RPMI8226 (cell line): ENCODE measurements at regions not wholly inside any gene's neighbourhood (a gene's known extent, or its start where the extent isn't known, plus 50 kb on each side); places are given as distances from the start of the nearest gene placed in this dataset.

Experiments used
- DNase-seq: peaks from one replicate; pipeline ENCODE4 v3.0.0-alpha.2; 2015

DNA sequence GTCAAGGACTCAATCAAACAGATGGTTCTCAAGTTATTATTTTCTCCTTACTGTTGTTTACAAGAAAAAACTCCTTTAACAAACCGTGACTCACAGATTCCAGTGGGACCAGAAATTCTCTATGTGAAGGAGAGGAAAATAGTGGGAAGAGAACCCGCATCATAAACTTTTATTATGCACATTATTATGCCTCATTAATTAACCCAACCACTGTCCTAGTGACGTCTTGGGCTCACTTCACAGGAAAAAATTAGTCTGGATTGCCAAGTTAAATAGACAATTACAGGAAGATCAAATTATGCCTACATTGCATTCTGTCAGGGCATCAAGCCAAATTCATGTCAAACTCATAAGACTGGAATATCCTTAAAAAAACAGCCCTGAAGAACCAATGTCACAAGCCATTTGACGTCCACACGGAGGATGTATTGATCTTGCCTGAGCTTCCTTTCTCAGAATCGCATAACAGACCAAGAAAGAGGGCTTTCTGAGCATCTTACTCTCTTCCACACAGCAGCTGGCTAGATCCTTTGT lies 347.8 kb downstream of the DUSP10 start:
- no peak for DNase-seq

GRCh38 chr1:221396526-221396925 lies 345.4 kb downstream of the DUSP10 start:
- DNase-seq: no peak

DNA sequence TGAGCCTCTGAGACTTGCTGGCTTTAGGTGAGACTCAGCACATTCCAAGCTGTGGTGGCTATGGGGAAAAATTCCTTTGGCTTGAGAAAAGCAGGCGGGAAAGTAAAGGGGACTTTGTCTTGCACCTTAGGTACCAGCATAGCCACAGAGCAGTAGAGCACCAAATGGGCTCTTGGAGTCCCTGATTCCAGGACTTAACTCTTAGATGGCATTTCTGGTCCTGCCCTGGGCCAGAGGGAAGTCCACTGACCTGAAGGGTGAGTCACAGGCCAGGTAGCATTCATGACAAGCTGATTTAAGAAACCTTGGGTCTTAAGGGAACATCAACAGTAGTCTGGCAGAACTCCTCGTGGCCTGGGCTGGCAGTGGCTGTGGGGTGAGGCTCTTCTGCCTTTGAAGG lies 344.7 kb downstream of the DUSP10 start:
- no peak for DNase-seq

- no peak for DNase-seq
These were observed 344.3 kb downstream of the DUSP10 start for GRCh38 chr1:221397606-221398005.

DNA sequence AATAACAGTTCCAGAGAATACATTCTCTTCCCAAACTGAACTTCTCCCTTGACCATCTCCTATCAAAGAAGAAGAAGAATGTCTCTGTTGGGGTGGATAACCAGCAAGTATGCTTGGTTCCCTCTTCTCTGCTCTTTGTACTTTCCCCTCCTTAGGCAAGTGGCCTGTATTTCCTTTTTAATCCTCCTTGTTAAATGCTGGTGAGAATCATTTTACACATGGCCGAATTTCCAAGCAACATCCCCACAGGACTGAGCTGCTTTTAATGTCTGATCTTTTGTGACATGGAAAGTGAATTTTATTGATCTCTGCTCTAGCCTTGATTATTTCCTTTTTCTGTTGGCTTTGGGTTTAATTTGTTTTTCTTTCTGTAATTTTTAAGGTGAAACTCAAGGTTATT lies 336.7 kb downstream of the DUSP10 start:
- no peak for DNase-seq

- no peak for DNase-seq
These were observed 333.6 kb downstream of the DUSP10 start for GRCh38 chr1:221408117-221408803.

- DNase-seq: no peak
These were observed 330.6 kb downstream of the DUSP10 start for GRCh38 chr1:221411283-221411682.

DNA sequence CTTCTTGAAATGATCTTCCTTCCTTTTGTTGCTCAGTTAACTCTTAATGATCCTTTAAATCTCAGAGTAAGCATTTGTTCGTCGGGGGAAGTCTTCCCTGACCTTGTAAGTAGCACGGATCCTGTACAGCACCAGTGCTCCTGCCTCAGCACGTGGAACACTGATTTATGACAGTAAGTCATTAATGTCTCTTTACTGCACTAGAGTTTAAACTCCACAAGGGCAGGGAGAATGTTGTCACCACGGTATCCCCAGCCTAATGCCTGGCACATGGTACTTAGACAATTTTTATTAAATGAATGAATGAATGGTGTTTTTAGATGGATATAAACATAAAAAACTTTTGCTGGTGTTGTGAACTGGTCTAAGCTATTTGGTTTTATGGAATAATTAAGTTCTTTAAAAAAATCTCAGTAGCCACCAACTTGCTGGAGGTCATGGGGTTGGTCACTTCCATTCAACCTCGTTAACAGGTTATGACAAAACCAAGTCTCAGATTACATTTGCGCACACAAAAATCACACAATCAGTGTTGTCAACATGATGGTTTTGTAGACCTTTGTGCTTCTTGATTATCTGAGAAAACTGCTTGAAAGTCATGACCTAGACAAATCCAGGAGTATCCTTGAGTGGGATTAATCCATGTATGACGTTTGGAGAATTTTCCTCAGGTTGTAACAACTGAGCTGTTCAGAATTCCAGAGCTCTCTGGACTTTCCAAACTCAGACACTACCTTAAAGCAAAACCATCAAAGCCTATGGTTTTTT lies 326.9 kb downstream of the DUSP10 start:
- no peak for DNase-seq

DNA sequence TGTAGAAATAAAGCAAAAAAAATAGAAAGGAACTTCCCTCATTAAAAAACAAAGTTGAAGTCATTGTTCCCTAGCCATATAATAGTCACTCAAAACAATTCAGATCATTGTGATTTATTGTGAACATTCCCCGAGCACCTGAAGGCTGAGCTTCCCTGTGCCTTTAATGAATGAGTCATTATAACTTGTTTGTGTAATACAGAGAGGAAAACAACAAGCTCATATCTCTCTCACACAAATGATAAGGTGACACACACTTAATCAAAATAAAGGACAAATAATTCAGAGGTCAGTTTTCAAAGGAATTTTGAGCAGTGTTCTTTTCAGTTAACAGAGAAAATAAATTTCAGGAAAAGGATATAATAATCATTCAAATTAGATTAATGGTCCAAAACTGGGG lies 326.2 kb downstream of the DUSP10 start:
- no peak for DNase-seq

DNA sequence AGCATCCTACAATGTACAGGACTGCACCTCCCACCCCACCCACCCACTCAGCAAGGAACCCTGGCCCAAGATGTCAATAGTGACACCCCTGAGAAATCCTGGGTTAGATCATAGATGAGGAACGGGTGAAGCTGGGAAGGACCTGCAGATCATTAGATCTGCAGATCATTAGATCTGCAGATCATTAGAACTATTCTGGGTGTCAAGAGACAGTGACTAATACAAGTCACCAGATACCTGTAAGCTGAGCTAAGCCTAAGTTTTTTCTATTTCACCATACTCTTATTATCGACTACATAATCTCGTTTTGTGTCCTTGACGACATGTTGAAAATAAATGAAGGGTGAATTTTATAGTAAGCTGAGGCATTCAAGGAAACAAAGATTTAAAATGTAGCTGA lies 325.7 kb downstream of the DUSP10 start:
- DNase-seq: no peak

- DNase-seq: no peak
These were observed 325.2 kb downstream of the DUSP10 start for GRCh38 chr1:221416723-221417122.

DNA sequence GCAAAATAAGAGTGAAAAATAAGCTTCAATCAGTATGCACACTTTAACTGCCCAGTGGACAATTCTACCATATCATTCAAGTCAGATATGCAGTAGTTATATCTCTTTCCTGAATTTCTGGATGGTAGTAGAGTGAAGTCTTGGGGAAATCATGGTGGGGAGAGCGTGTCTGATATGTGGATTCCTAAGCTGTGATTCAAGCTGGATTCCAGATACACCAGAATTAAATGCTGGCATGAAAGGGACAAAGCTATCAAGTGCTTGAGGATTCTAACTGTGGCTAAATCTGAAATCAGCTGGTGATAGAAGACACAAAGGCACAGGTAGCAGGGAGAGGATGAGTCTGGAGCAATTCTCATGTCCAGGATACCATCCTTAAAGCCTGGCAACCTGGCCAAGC lies 323.5 kb downstream of the DUSP10 start:
- no peak for DNase-seq

DNA sequence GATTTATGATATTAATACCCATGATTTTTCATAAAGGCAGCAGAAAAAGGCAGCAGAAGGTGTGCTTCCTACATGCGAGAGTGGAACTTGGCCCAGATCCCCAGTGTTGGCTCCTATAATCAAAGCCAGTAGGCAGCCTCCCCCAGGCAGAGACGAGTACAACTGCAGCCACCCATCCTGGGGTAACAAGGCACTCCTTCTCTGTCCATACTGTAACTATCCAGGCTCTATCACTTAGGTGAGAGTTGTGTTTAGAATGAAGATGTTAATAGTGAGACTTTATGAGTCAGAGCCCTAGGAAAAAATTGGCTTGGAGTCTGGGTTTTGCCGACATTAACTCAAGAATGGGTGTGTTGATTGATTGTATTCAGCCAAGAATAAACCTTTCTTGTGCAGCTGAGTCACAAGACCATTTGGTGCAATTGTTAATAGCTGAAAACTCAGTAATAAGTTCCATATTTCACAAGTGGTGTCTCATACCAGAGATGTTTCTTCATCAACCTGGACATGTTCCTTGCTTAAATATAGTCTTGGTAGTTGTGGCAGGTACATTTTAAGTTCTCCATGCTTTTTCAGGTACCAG lies 322.3 kb downstream of the DUSP10 start:
- DNase-seq: no peak

- no peak for DNase-seq
These were observed 312.6 kb downstream of the DUSP10 start for GRCh38 chr1:221429264-221429663.

DNA sequence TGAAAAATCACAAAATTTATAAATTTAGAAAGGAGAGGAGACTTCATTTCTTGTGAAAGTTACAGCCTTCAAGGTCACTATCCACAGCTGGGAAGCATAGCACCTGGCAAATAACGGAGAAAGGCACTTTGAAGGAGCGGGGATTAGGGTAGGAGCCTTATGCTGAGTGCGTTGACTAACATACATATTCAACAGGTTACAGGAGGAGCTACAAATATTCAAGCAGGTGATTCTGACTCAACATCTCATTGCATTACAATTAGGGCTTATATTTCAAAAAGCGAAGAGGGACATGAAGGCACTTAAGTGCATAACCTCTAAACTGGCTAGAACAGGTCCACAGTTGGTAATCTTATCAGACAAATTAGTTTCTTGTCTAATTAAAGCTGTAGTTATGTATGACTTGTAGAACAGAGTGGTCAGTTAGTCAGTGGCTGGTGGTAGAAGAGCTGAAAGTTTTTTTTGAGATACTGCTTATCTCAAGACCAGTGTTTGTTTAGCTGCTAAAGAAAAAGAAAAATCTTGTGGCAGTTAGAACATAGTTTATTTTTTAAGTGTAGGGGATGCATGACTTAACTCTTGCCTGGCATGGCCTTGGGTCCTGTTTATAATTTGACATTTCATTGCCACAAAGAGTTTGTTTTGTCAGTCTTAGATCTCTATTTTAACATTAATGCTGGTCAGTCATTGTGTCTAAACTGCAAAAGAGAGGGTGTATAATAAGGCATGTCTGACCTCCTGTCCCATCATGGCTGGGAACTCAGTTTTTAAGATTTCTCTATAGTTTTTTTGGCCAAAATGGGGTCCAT lies 311.5 kb downstream of the DUSP10 start:
- no peak for DNase-seq

DNA sequence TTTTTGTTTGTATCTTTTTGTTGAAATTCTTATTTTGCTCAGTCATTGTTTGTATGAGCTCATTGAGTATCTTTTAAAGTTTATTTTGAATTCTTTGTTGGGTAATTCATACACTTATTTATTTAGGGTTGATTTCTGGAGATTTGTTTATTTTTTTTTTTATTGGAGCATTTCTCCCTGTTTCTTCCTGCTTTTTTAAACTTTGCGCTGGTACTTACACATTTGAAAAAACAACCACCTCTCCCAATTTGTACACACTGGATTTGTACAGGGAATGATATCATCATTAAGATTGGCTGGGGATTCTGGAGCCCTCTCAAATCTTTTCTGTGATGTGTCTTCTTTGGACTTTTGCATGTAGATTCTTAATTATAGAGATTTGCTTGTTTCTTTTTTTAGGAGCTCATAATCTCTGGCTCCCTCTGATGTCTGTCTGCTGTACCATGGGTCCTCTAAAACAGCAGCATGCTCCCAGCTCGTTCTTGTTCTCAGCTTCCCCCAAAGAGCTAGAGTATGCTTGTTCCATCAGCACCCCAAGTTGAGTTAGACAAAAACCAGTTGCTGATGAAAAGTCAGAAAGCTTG lies 310.7 kb downstream of the DUSP10 start:
- no peak for DNase-seq

- no peak for DNase-seq
These were observed 309.9 kb downstream of the DUSP10 start for GRCh38 chr1:221431961-221432360.

DNA sequence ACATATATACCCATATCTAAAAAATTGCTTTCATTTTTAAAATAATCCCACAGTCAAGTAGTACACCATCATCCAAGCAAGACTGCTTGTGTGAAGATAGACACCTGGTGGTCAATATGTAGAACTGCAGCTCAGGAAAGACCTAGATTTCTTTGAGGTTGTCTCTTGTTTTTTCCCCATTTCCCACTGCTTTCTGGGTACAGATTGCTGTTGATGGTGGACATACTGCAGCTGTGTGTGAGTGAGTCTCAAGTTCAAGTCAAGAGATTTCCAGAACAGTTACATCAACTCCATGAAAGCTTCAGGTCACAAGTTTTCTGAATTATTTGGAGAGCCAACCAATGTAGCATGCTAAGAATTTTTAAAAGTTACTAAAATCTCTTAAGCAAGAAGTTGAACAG lies 306.4 kb downstream of the DUSP10 start:
- peak; percentile 41 for DNase-seq

- no peak for DNase-seq
These were observed 304.7 kb downstream of the DUSP10 start for GRCh38 chr1:221437171-221437570.

DNA sequence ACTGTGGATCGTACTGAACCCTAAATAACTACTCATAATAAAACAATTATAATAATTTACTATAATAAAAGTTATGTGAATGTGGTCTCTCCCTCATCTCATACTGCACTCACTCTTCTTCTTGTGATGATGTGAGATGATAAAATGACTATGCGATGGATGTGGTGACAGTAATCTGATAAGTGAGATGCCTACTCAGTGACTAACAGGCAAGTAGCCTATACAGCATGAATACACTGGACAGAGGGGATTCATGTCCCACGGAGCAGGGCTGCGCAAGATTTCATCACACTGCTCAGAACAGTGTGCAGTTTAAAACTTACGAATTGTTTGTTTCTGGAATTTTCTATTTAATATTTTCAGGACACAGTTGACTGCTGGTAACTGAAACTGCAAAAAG lies 304.0 kb downstream of the DUSP10 start:
- DNase-seq: no peak

DNA sequence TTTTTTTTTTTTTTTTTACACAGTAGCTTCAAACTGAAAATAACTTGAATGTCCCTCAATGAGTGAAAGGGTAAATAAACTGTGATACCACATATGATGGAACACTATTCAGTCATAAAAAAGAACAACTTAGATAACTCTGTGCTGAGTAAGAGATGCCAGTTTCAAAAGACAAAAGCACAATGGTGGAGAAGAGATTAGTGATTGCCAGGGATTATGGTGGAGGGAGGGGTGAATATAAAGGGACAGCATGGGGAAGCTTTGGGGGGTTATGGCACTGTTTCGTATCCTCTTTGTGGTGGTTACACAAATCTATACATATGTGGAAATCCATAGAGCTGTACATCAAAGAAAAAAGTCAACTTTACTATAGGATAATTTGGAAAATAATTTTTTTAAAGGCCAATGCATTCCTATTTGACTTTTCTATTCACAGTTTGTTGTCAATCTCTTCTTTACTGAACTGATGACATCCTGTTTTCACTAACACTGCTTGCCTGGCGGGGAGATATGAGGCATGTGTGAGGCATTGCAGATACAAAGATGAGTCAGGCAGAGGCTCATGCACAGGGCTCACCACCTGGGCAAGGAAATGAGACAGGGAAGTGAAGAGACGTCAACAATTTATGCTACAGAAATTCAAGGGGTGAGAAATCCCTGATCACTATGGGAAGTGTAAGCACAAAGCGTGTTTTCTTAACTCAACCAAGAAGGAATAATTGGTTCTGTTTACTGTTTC lies 302.7 kb downstream of the DUSP10 start:
- DNase-seq: no peak
